ENCODE measurements at regions not wholly inside any gene's neighbourhood (a gene's known extent, or its start where the extent isn't known, plus 50 kb on each side); places are given as distances from the start of the nearest gene placed in this dataset.
"Not testable (repeated sequence)": the region's sequence is repeated elsewhere in the genome, so short reads cannot be mapped to it uniquely, and the experiment has no call there.

- no peak for DNase-seq
These were observed 326.7 kb upstream of the GRAMD2B start for GRCh38 chr5:126096442-126097006.

DNA sequence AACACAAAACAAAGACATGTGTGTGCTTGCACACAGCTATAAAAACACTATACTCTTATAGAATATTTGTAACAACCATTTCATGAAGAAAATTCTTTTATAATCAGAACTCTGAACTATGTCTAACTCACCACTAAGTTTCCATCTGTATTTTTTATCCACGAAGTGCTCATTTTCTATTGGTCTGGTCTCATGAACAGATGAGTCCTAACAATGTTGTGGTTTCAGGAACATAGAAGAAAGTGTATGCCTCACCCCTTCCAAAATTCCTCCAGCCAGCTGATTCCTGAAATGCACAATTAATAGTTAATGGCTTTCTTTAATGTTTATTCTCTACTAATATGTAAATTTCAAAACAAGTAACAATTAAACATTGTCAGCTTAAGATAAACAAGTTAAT is 325.3 kb upstream of the GRAMD2B start:
- DNase-seq: no peak

DNA sequence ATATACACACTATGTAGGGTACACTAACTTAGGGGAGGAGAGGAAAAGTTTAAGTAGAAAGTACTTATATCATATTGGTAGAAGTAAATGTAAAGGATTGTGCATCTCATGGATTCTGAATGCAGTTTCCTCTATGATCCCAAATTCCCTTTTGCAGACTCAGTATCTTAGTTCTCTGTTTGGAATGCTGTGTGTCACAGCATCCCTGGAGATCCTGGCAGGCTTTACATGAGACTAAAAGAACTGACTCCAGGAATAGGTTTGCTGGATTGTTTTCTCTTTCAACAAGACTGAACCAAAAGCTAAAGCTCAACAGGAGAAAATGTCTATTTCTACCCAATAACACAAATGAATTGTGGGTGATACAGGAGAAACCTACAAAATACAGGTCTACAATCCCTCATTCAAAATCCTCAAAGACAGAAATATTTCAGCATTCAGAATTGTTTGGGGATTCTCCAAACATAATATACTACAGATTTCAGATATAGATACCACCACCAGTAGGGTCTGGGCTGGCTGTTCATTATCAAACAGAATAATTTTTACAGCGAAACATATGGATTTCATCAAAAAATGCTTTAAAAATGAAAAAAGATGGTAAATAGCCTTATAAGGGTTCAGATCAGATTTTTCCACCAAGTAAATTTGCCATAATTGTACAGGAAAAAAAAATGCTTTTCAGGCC is 324.7 kb upstream of the GRAMD2B start:
- no peak for DNase-seq

GRCh38 chr5:126099077-126099476 is 324.1 kb upstream of the GRAMD2B start:
- DNase-seq: no peak

GRCh38 chr5:126100767-126101166 is 322.4 kb upstream of the GRAMD2B start:
- DNase-seq: no peak

- no peak for DNase-seq
These were observed 321.3 kb upstream of the GRAMD2B start for GRCh38 chr5:126101901-126102300.

- no peak for DNase-seq
These were observed 320.2 kb upstream of the GRAMD2B start for GRCh38 chr5:126103050-126103449.

GRCh38 chr5:126103868-126104267 is 319.3 kb upstream of the GRAMD2B start:
- no peak for DNase-seq

GRCh38 chr5:126104341-126104740 is 318.9 kb upstream of the GRAMD2B start:
- DNase-seq: no peak

DNA sequence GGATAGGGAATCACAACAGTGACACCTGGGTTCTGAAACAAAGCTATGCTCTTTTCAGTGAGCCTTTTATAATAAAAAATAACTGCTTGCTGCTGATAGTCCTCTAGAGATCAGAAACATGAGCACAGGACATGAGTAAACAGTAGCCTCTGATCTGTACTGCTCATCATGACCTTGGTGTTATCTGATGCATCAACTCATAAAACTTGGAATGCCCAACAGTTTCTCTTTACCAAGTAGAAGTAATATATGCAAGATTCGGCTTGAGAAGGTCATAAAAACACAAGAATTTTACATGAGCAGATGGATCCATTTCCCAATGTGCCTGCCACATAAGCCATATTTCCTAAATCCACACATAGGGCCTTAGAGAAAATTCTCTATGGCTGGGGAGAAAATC is 318.3 kb upstream of the GRAMD2B start:
- no peak for DNase-seq

DNA sequence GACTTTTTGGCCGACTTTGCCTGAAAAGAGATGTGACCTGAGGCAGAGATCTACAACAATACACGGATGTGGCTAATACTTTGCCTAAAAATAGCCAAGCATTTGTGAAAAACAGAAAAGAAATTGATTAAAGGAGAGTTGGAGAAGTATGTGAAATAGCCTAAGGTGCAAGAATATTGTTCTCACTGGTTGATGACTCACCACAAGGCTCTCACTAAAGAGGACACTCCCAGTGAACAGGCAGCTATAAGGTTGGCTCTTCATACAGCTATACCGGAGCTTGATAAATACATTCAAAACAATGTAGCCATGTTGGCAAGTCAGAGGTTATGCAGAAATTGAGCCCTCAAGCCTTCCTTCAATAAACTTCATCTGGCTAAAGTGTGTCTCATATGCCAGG is 317.2 kb upstream of the GRAMD2B start:
- DNase-seq: no peak

DNA sequence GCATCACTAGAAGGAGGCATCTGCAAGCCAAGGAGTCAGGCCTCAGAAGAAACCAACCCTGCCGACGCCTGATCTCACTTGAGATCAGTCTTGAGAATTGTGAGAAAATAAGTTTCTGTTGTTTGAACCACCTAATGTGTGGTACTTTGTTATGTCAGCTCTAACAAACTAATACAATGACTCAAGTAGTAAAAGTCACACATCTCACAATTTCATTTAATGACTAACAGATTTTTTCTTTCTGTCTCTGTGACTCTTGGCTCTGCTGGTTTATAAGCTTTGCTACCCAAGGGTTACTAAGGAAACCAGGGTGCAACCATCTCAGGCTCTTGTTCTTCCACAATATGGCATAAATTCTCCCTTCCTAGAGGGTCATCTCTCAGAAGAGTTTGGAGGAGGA is 315.8 kb upstream of the GRAMD2B start:
- DNase-seq: no peak

- DNase-seq: no peak
These were observed 314.7 kb upstream of the GRAMD2B start for GRCh38 chr5:126108470-126108869.

GRCh38 chr5:126115059-126115629 is 308.1 kb upstream of the GRAMD2B start:
- no peak for DNase-seq

DNA sequence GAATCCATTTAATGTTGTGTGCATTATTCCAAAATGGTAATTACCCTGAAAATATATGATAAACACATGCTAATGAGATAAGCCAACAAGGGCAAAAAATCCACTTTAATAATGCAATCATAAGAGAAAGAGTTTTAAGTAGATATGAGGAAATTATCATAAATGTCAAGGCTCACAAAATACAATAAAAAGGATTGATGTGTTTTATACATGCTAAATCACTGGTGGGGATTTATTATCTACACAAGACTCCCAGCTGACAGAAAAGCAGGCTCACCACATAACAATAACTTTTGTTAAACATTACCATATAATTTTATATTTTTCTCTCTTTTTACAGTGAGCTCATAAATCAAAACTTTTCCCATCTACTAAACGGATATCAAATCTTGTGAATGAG is 306.2 kb upstream of the GRAMD2B start:
- DNase-seq: no peak

GRCh38 chr5:126119887-126120442 is 303.2 kb upstream of the GRAMD2B start:
- no peak for DNase-seq

DNA sequence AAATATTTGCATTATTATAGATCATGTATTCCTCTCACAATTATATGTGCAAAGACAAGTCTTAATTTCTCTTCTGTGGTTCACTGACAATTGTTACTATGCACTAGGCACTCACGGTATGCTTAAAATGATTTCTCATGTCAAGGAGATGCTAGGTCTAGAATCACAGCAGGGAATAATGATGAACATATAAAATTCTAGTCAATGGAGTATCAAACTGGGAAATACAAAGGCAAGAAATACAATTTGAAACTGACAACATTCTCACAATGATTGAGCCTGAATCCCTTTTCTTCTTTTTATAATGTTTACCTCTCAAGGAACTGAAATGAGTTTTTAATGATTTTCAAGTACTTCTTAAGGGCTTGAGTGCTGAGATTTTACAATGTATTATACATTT is 302.3 kb upstream of the GRAMD2B start:
- no peak for DNase-seq

- no peak for DNase-seq
These were observed 300.3 kb upstream of the GRAMD2B start for GRCh38 chr5:126122942-126123341.

DNA sequence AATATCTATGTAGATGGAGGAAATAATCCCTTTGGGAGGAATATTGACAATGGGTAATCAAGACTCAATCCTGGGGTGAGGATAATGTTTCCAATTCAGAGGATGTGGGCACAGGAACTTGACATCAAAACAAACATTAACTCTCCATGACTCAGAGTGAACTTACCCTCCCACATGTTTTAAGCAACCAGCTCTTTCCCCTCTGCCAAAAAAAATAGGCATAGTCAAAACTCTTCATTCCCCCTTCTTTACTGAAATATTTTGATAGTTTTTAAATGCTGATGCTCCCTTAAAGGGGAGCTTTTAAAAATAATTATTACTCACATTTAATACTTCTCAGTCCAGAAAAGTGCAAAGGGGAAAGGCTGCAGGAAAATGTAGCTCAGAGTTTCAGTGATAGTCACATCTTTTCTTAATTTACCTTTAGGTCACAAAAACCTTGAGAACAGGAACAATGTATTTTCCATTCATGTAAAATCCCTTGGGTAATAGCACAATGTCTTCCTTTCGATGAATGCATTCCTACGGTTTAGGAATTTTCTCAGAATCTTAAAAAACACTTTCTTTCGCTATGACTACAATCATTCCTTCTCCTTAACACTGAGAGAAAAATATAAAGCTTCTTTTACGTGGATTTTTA is 298.4 kb upstream of the GRAMD2B start:
- no peak for DNase-seq

- DNase-seq: no peak
These were observed 297.8 kb upstream of the GRAMD2B start for GRCh38 chr5:126125407-126125806.

DNA sequence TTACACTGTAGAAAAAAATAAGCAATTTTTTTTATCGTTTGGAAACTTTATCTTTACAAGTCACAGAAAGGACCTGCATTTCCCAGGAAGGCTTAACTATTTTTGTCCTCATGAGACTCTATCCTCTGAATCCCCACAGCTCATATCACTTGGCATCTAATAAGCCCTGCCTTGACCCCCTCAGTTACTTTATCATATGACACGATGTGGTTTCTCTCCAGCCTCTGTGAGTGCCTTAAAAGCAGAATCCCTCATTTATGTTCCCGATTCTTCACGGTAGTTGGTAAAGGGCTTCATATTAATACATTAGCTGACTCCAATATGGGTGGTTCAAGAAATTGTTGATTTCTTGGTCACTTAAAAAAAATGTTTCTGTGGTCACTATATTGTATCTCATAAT is 296.6 kb upstream of the GRAMD2B start:
- DNase-seq: no peak

DNA sequence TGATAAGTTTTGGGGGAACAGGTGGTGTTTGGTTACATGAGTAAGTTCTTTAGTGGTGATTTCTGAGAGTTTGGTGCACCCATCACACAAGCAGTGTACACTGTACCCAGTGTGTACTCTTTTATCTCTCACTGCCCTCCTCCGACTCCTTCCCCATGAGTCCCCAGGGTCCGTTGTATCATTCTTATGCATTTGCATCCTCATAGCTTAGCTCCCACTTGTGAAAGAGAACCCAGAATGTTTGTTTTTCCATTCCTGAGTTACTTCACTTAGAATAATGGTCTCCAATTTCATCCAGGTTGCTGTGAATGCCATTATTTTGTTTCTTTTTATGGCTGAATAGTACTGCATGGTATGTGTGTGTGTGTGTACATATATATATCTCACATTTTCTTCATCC is 295.8 kb upstream of the GRAMD2B start:
- DNase-seq: not testable (repeated sequence)

DNA sequence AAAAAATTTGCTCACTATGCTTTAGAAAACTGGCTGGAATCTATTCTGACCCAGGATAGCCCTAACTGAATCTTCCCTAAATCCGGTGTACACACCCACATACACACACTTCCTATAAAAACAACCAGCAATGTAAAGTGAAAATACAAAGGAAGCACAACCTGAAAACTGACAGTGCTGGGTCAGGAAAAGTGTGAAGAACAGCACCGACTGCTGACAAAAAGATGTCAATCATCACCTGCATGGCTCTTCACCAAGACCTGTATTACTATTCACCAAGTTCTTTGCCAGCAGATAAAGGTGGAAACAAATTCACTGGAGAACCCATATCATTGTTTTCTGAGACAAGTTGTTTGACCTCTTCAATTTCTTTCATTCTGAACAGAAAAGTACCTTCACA is 293.8 kb upstream of the GRAMD2B start:
- no peak for DNase-seq

GRCh38 chr5:126133424-126133823 is 289.8 kb upstream of the GRAMD2B start:
- no peak for DNase-seq

All from effector CD4-positive, alpha-beta T cell (primary cell).